BJ (cell line): ENCODE measurements at regions not wholly inside any gene's neighbourhood (a gene's known extent, or its start where the extent isn't known, plus 50 kb on each side); places are given as distances from the start of the nearest gene placed in this dataset.

Source experiments
- CTCF ChIA-PET: fragments of 350-600 bp; formaldehyde crosslinking; extraction: SDS; loops from one replicate; lab custom pipeline; 2021; ENCODE audit warnings: antibody characterized with exemption, inconsistent platforms; lab: Yijun Ruan, JAX
- POLR2A ChIA-PET: fragments of 300-600 bp; sonication (Branson Sonifier 250); formaldehyde crosslinking; extraction: SDS; loops from one replicate; lab custom pipeline; 2021; ENCODE audit warnings: antibody characterized with exemption; lab: Charles Lee
- DNase-seq: peaks from one replicate; pipeline ENCODE4 v3.0.0-alpha.2; 2011; ENCODE audit warnings: low read depth
- H3K27me3 ChIP-seq: 2 replicates; pipeline ENCODE4 v1.6.0; 2011; ENCODE audit warnings: low read length; ENCODE audit not compliant: control insufficient read depth, insufficient read depth
- H3K36me3 ChIP-seq: 2 replicates; pipeline ENCODE4 v1.5.1; 2011; ENCODE audit warnings: low read length; ENCODE audit not compliant: control insufficient read depth, insufficient read depth
- H3K4me3 ChIP-seq: 2 replicates; pipeline ENCODE4 v1.5.1; 2011; ENCODE audit warnings: low read depth, mild to moderate bottlenecking, control low read depth, low read length
- CTCF ChIP-seq: IDR thresholded peaks from 2 replicates; pipeline ENCODE4 v1.5.1; 2011; ENCODE audit warnings: low read depth, mild to moderate bottlenecking, control low read depth, inconsistent platforms, low read length, moderate library complexity; ENCODE audit not compliant: insufficient read depth

GRCh38 chr2:13003500-13003899, 286.8 kb downstream of the TRIB2 start:
- no peak for TF ChIP-seq CTCF
- H3K36me3 ChIP-seq = no peaks in the 10 kb centered on the region
- DNase-seq = no peak
- H3K27me3 ChIP-seq = no peaks in the 10 kb centered on the region
- no peak overlapping the region for H3K4me3 ChIP-seq
- POLR2A ChIA-PET = no interaction called here
- CTCF ChIA-PET = interaction anchor here (0.6 to 1.6 kb wide), 4 partner anchors 73 to 1140 kb away, joined by 3 to 4 read pairs (median 4); no protein-coding TSS in a partner anchor

GRCh38 chr2:13005048-13005447, 288.3 kb downstream of the TRIB2 start:
- ChIA-PET POLR2A (no interaction called here), CTCF (interaction anchor here (1.8 kb wide), 1 partner anchor 14 kb away, joined by 5 read pairs; no protein-coding TSS in a partner anchor)

GRCh38 chr2:13005761-13006335, 289.1 kb downstream of the TRIB2 start:
- Histone ChIP-seq H3K4me3 (no peak overlapping the region), H3K27me3 (no peaks in the 10 kb centered on the region), H3K36me3 (no peaks in the 10 kb centered on the region)
- TF ChIP-seq CTCF = no peak
- ChIA-PET CTCF (interaction anchor here (0.7 to 3.0 kb wide), 14 partner anchors 8 to 1318 kb away, joined by 3 to 30 read pairs (median 10); partner anchors contain the start of gene TRIB2), POLR2A (no interaction called here)
- DNase-seq = no peak

More at GRCh38 chr2:13005048-13005447, 288.3 kb downstream of the TRIB2 start:
- TF ChIP-seq CTCF = no peak
- no peaks in the 10 kb centered on the region for H3K36me3 ChIP-seq
- H3K4me3 ChIP-seq = no peak overlapping the region
- no peak for DNase-seq
- no peaks in the 10 kb centered on the region for H3K27me3 ChIP-seq

- TF ChIP-seq CTCF = no peak
- ChIA-PET POLR2A (no interaction called here), CTCF (interaction anchor here (0.6 to 3.0 kb wide), 41 partner anchors 9 to 1318 kb away, joined by 3 to 30 read pairs (median 4); partner anchors contain the start of gene TRIB2)
- no peaks in the 10 kb centered on the region for H3K27me3 ChIP-seq
- no peaks in the 10 kb centered on the region for H3K36me3 ChIP-seq
- no peak overlapping the region for H3K4me3 ChIP-seq
- no peak for DNase-seq
These were observed 289.7 kb downstream of the TRIB2 start for GRCh38 chr2:13006426-13006825.

- Histone ChIP-seq H3K4me3 (no peak overlapping the region), H3K27me3 (no peaks in the 10 kb centered on the region), H3K36me3 (no peaks in the 10 kb centered on the region)
- peak; percentile 75 for TF ChIP-seq CTCF
- ChIA-PET CTCF (interaction anchor here (0.6 to 3.0 kb wide), 64 partner anchors 10 to 1546 kb away, joined by 3 to 30 read pairs (median 4); partner anchors contain the start of gene TRIB2), POLR2A (no interaction called here)
- DNase-seq = peak; percentile 9
These were observed 290.3 kb downstream of the TRIB2 start for GRCh38 chr2:13006829-13007717.
